ENCODE measurements at regions not wholly inside any gene's neighbourhood (a gene's known extent, or its start where the extent isn't known, plus 50 kb on each side); places are given as distances from the start of the nearest gene placed in this dataset.

GRCh38 chr2:145569108-145569507 is 1049.2 kb upstream of the ZEB2 start:
- no peak overlapping the region for H3K9ac ChIP-seq (ENCODE audit: low read length)

DNA sequence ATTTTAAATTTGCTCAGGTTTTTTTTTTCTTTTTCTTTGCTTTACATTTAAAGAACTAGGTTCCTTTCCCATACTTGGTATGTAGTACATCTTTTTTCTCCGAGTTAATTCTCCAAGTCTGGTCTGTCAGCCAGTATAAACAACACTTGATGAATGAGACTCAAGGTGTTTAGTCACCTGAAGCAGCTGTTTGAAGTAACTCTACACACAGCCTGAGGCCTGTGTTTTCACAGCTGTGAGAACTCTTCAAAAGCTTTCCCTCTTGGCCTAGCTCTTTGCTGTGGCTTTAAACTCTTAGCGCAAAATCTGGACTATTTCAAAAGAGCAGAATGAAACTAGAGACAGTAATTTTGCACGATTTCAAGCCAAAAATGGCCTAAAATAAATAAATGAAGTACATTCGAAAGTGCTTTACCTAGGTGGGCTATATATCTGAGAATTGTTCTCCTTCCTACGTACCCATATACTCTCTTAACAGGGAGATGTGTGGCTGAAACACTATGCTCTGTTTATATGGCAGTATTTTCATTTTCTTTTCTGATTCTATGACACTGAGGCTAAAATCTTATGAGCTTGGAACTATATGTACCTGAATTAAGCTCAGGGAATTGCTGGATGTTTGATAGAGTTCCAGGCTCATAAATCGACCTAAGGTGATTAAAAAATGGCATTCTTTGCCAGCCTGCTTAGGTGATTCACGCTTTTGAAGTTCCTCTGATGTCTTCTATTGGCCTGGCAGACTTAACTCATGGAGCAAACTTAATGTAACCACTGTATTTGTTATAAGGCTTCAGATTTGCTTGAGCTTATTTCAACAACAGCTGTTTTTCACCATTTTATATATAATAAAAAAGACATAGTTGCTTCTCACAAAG is 1044.1 kb upstream of the ZEB2 start:
- H3K27me3 ChIP-seq (ENCODE audit: control insufficient read depth, insufficient read depth, low read length), result no peaks in the 10 kb centered on the region
- no peaks in the 10 kb centered on the region for H3K4me1 ChIP-seq (ENCODE audit: control insufficient read depth, insufficient read depth, low read length)
- H3K36me3 ChIP-seq (ENCODE audit: control insufficient read depth, insufficient read depth, low read length), result no peaks in the 10 kb centered on the region
- H3K9me3 ChIP-seq (ENCODE audit: control insufficient read depth, insufficient read depth, low read depth, low read length), result no peaks in the 10 kb centered on the region
- H3K27ac ChIP-seq (ENCODE audit: low read depth, low read length), result no peak overlapping the region
- no peak overlapping the region for H3K9ac ChIP-seq (ENCODE audit: low read length)
- no peak overlapping the region for H3K4me3 ChIP-seq (ENCODE audit: low read depth, low read length)

More at GRCh38 chr2:145569108-145569507, 1049.2 kb upstream of the ZEB2 start:
- Histone ChIP-seq H3K36me3 (ENCODE audit: control insufficient read depth, insufficient read depth, low read length) (no peaks in the 10 kb centered on the region), H3K27ac (ENCODE audit: low read depth, low read length) (no peak overlapping the region), H3K27me3 (ENCODE audit: control insufficient read depth, insufficient read depth, low read length) (no peaks in the 10 kb centered on the region), H3K4me1 (ENCODE audit: control insufficient read depth, insufficient read depth, low read length) (no peaks in the 10 kb centered on the region), H3K4me3 (ENCODE audit: low read depth, low read length) (no peak overlapping the region), H3K9me3 (ENCODE audit: control insufficient read depth, insufficient read depth, low read depth, low read length) (no peaks in the 10 kb centered on the region)

DNA sequence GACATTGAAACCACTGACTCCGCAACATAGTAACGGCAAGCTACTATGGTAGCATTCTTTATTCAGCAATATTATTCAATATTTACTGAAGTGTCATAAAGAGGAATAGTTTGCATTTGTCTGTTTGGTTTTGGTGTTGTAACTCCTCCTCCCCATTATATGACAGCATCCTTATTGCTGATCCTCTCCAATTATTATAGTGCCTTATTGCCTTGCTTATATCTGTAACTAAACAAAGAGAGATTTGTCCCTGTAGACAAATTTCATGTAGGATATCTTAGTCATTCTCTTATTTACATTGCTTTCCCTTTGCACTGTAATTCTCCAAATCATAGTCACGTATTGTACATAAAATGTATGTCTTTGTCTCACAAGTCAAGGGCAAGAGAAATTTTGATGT is 1041.2 kb upstream of the ZEB2 start:
- Histone ChIP-seq H3K9ac (ENCODE audit: low read length) (no peak overlapping the region), H3K9me3 (ENCODE audit: control insufficient read depth, insufficient read depth, low read depth, low read length) (no peaks in the 10 kb centered on the region), H3K4me3 (ENCODE audit: low read depth, low read length) (no peak overlapping the region), H3K27ac (ENCODE audit: low read depth, low read length) (no peak overlapping the region), H3K4me1 (ENCODE audit: control insufficient read depth, insufficient read depth, low read length) (no peaks in the 10 kb centered on the region), H3K36me3 (ENCODE audit: control insufficient read depth, insufficient read depth, low read length) (no peaks in the 10 kb centered on the region), H3K27me3 (ENCODE audit: control insufficient read depth, insufficient read depth, low read length) (no peaks in the 10 kb centered on the region)

- Histone ChIP-seq H3K4me1 (ENCODE audit: control insufficient read depth, insufficient read depth, low read length) (no peaks in the 10 kb centered on the region), H3K9ac (ENCODE audit: low read length) (no peak overlapping the region), H3K4me3 (ENCODE audit: low read depth, low read length) (no peak overlapping the region), H3K9me3 (ENCODE audit: control insufficient read depth, insufficient read depth, low read depth, low read length) (no peaks in the 10 kb centered on the region), H3K27me3 (ENCODE audit: control insufficient read depth, insufficient read depth, low read length) (no peaks in the 10 kb centered on the region), H3K36me3 (ENCODE audit: control insufficient read depth, insufficient read depth, low read length) (no peaks in the 10 kb centered on the region), H3K27ac (ENCODE audit: low read depth, low read length) (no peak overlapping the region)
Measured at GRCh38 chr2:145558617-145559350, 1038.9 kb upstream of the ZEB2 start.

- Histone ChIP-seq H3K36me3 (ENCODE audit: control insufficient read depth, insufficient read depth, low read length) (no peaks in the 10 kb centered on the region), H3K27ac (ENCODE audit: low read depth, low read length) (no peak overlapping the region), H3K4me1 (ENCODE audit: control insufficient read depth, insufficient read depth, low read length) (peaks cover 9% of the 10 kb centered on the region), H3K9ac (ENCODE audit: low read length) (no peak overlapping the region), H3K27me3 (ENCODE audit: control insufficient read depth, insufficient read depth, low read length) (no peaks in the 10 kb centered on the region), H3K9me3 (ENCODE audit: control insufficient read depth, insufficient read depth, low read depth, low read length) (no peaks in the 10 kb centered on the region), H3K4me3 (ENCODE audit: low read depth, low read length) (no peak overlapping the region)
Measured at GRCh38 chr2:145555360-145555759, 1035.4 kb upstream of the ZEB2 start.

DNA sequence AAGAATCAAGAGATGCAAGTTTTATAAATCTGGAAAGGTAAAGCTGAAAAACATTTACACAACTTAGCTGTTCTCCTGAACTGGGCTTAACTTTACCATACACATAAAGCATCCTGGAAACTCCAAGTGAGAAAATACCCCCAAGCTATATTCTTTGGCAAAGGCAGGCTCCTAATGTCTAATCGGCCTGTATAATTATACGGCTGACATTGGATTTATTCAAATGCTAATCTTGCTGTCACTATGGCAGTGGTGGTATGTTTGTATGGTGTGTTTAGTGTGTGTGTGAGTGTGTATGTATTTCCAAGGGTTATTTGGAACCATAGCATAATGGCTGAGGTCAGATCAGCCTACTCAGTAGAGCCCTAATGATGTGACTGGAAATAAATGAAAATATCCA is 1031.8 kb upstream of the ZEB2 start:
- H3K27ac ChIP-seq (ENCODE audit: low read depth, low read length), result no peak overlapping the region
- no peak overlapping the region for H3K4me3 ChIP-seq (ENCODE audit: low read depth, low read length)
- no peaks in the 10 kb centered on the region for H3K36me3 ChIP-seq (ENCODE audit: control insufficient read depth, insufficient read depth, low read length)
- no peaks in the 10 kb centered on the region for H3K9me3 ChIP-seq (ENCODE audit: control insufficient read depth, insufficient read depth, low read depth, low read length)
- H3K9ac ChIP-seq (ENCODE audit: low read length), result no peak overlapping the region
- no peaks in the 10 kb centered on the region for H3K27me3 ChIP-seq (ENCODE audit: control insufficient read depth, insufficient read depth, low read length)
- H3K4me1 ChIP-seq (ENCODE audit: control insufficient read depth, insufficient read depth, low read length), result peaks cover 9% of the 10 kb centered on the region

GRCh38 chr2:145548479-145548878 is 1028.6 kb upstream of the ZEB2 start:
- Histone ChIP-seq H3K9ac (ENCODE audit: low read length) (no peak overlapping the region), H3K4me3 (ENCODE audit: low read depth, low read length) (no peak overlapping the region), H3K4me1 (ENCODE audit: control insufficient read depth, insufficient read depth, low read length) (peaks cover 9% of the 10 kb centered on the region), H3K9me3 (ENCODE audit: control insufficient read depth, insufficient read depth, low read depth, low read length) (no peaks in the 10 kb centered on the region), H3K27ac (ENCODE audit: low read depth, low read length) (no peak overlapping the region), H3K27me3 (ENCODE audit: control insufficient read depth, insufficient read depth, low read length) (no peaks in the 10 kb centered on the region), H3K36me3 (ENCODE audit: control insufficient read depth, insufficient read depth, low read length) (no peaks in the 10 kb centered on the region)

- H3K27ac ChIP-seq (ENCODE audit: low read depth, low read length), result no peak overlapping the region
- H3K36me3 ChIP-seq (ENCODE audit: control insufficient read depth, insufficient read depth, low read length), result no peaks in the 10 kb centered on the region
- H3K27me3 ChIP-seq (ENCODE audit: control insufficient read depth, insufficient read depth, low read length), result no peaks in the 10 kb centered on the region
Measured at GRCh38 chr2:145547620-145548019, 1027.7 kb upstream of the ZEB2 start.

GRCh38 chr2:145546091-145546490 is 1026.2 kb upstream of the ZEB2 start:
- Histone ChIP-seq H3K9me3 (ENCODE audit: control insufficient read depth, insufficient read depth, low read depth, low read length) (no peaks in the 10 kb centered on the region), H3K36me3 (ENCODE audit: control insufficient read depth, insufficient read depth, low read length) (no peaks in the 10 kb centered on the region), H3K4me1 (ENCODE audit: control insufficient read depth, insufficient read depth, low read length) (no peaks in the 10 kb centered on the region), H3K9ac (ENCODE audit: low read length) (no peak overlapping the region), H3K27me3 (ENCODE audit: control insufficient read depth, insufficient read depth, low read length) (no peaks in the 10 kb centered on the region), H3K4me3 (ENCODE audit: low read depth, low read length) (no peak overlapping the region), H3K27ac (ENCODE audit: low read depth, low read length) (no peak overlapping the region)

More at GRCh38 chr2:145547620-145548019, 1027.7 kb upstream of the ZEB2 start:
- Histone ChIP-seq H3K4me3 (ENCODE audit: low read depth, low read length) (no peak overlapping the region), H3K9me3 (ENCODE audit: control insufficient read depth, insufficient read depth, low read depth, low read length) (no peaks in the 10 kb centered on the region), H3K4me1 (ENCODE audit: control insufficient read depth, insufficient read depth, low read length) (0 out of 2 replicates have a peak, but pooled peaks cover under 1% of the 10 kb centered on the region), H3K9ac (ENCODE audit: low read length) (no peak overlapping the region)

DNA sequence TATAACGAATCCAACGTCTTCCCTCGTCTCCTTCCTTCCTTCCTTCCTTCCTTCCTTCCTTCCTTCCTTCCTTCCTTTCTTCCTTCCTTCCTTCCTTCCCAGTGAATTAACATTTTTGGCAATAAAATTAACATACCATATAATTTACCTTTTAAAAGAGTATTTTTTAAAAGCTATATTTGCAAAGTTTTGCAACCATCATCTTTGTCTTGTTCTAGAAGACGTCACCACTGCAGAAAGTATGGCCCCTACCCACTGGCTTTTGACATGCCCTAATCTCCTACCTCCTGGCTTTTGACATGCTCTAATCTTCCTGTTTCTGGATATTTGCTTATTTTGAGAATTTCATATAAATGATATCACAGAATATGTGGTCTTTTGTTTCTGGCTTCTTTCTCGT is 1023.9 kb upstream of the ZEB2 start:
- no peak overlapping the region for H3K9ac ChIP-seq (ENCODE audit: low read length)
- no peak overlapping the region for H3K27ac ChIP-seq (ENCODE audit: low read depth, low read length)
- no peaks in the 10 kb centered on the region for H3K36me3 ChIP-seq (ENCODE audit: control insufficient read depth, insufficient read depth, low read length)
- no peaks in the 10 kb centered on the region for H3K9me3 ChIP-seq (ENCODE audit: control insufficient read depth, insufficient read depth, low read depth, low read length)
- no peaks in the 10 kb centered on the region for H3K4me1 ChIP-seq (ENCODE audit: control insufficient read depth, insufficient read depth, low read length)
- no peak overlapping the region for H3K4me3 ChIP-seq (ENCODE audit: low read depth, low read length)
- H3K27me3 ChIP-seq (ENCODE audit: control insufficient read depth, insufficient read depth, low read length), result no peaks in the 10 kb centered on the region

- no peak overlapping the region for H3K9ac ChIP-seq (ENCODE audit: low read length)
- H3K36me3 ChIP-seq (ENCODE audit: control insufficient read depth, insufficient read depth, low read length), result no peaks in the 10 kb centered on the region
- H3K27me3 ChIP-seq (ENCODE audit: control insufficient read depth, insufficient read depth, low read length), result no peaks in the 10 kb centered on the region
- H3K27ac ChIP-seq (ENCODE audit: low read depth, low read length), result no peak overlapping the region
- H3K4me3 ChIP-seq (ENCODE audit: low read depth, low read length), result no peak overlapping the region
- H3K4me1 ChIP-seq (ENCODE audit: control insufficient read depth, insufficient read depth, low read length), result no peaks in the 10 kb centered on the region
- H3K9me3 ChIP-seq (ENCODE audit: control insufficient read depth, insufficient read depth, low read depth, low read length), result no peaks in the 10 kb centered on the region
Measured at GRCh38 chr2:145543155-145543554, 1023.2 kb upstream of the ZEB2 start.

All from HUES6 (cell line).